HG02840 (cell line): ENCODE measurements at regions not wholly inside any gene's neighbourhood (a gene's known extent, or its start where the extent isn't known, plus 50 kb on each side); places are given as distances from the start of the nearest gene placed in this dataset.

Experiments
- ATAC-seq: cut with Tn5 transposase; IDR thresholded peaks from one replicate; pipeline ENCODE4 v1.9.1; 2021; ENCODE audit warnings: mild to moderate bottlenecking, moderate library complexity, moderate number of reproducible peaks; ENCODE audit not compliant: unreplicated experiment, low FRiP score

DNA sequence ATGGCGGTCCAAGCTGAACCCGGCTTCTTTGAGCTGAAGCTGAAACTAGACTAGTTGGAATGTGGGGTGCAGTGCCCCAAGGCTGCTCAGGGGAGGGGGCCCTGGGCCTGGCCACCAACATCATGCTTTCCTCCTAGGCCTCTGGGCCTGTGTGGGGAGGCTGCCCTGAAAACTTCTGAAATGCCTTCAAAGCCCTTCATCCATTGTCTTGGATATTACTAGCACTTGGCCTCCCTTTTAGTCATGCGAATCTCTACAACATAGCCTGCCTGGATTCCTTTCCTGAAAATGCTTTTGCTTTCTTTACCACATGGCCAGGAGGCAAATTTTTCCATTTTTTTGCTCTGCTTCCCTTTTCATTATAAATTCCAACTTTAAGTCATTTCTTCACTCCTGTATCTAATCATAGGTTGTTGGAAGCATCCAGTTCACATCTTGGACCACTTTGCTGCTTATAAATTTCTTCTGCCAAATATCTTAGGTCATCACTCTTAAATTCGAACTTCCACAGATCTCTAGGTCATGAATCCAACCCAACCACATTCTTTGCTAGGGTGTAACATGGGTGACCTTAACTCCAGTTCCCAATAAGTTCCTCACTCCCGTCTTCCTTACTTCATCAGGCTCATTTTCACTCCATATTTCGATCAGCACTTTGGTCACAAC, 103.4 kb downstream of the DDIT4L start:
- ATAC-seq: no peak

DNA sequence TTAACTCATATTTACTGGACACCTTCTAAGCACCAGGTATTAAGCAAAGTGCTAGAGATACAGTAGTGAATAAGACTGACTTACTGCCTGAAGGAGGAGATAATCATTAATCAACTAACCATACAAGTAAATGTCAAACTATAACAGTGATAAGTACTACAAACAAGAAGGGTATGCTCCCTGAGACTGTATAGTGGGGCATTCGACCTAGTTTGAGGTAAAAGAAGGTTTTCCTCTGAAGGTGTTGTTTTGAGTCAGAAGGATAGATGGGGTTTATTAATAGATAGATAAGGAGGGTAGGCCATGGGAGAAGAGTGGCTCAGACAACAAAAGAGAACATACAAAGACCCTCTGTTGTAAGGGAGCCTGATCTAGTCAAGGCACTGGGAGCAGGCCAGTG, 105.4 kb downstream of the DDIT4L start:
- ATAC-seq: no peak

DNA sequence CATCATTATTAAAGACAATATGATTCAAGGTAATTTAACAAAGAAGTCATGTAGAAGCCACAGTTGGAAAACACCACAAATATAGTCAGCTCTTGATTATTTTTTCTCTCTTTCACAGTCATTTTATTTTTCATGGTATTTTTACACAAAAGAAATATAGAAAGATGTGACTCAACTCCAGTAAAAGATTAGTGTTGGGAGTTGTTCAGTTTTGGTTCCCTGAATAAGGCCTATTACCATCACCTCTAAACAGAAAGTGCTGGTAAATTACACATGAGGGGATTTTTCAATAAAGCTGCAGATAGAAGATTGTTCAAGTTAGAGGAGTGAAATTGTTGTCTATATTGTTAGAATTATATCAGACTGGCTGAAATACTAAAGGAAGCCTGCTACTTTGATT, 107.0 kb downstream of the DDIT4L start:
- no peak for ATAC-seq

DNA sequence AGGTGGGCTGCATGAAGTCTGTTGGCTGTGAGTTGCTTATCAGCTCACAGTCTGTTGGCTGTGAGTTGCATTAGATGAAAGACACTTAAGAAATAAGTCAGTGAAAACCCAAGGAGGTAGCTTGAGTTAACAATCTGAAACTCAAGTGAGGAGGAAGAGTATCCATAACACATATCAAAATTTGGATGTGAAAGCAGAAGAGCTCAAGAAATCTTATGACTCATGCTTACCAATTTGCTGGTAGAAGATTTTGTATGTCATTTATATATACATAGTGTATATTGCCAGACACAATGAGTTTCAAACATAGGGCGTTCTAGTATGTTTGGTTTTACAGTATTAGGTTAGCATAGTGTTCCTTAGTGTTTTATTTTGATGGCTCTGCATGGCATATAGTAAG, 107.4 kb downstream of the DDIT4L start:
- no peak for ATAC-seq

DNA sequence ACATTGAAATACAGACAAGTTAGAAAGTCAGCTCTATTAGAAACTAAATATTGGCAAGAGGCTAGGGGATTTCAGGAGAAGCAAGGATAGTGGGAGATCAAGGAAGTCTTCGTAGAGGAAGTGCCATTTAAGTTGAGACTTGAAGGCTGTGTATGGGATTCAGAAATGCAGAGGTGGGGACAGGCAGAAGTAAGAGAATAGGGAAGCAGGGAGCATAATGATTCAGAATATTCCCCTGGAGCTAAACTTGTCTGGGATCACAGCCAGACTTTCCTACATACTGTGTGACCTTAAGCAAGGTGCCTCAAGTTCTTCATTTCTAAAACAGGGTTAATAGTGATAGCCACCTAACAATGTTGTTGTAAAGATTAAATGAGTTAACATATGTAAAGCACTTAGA, 108.8 kb downstream of the DDIT4L start:
- ATAC-seq: no peak

DNA sequence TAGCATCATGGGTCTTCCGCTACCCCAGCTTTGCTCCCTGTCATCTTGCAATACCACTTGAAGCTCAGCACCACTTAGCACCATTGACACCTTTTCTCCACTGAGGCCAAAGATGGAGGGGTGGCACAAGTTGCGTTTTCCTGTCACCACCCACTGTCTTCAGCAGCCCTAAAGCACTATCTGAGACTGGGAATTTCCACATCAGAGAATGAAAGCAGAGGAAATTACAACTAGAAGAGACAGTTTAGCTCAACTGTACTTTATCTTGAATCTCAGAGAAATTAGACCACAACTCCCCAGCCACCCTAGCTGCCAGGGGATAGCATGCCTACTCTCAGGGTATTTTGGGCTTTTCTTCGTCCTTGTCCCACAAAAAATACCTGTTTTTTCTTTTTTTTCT, 111.0 kb downstream of the DDIT4L start:
- no peak for ATAC-seq

DNA sequence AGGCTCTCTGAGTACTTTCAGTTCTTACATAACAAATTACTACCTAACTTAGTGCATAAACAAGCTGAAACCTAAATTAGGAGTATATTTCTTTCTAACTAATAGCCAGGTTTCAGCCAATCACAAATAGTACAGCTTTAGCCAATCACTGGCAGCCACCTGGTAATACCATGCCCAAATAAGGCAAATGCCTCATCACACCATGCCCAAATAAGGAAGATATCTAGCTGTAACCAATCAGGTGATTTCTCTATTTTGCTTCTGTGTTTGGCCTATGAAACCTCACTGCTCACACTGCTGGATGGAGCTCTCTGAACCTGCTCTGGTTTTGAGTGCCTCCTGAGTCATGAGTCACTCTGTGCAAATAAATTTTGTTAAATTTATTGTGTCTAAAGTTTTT, 113.5 kb downstream of the DDIT4L start:
- no peak for ATAC-seq

DNA sequence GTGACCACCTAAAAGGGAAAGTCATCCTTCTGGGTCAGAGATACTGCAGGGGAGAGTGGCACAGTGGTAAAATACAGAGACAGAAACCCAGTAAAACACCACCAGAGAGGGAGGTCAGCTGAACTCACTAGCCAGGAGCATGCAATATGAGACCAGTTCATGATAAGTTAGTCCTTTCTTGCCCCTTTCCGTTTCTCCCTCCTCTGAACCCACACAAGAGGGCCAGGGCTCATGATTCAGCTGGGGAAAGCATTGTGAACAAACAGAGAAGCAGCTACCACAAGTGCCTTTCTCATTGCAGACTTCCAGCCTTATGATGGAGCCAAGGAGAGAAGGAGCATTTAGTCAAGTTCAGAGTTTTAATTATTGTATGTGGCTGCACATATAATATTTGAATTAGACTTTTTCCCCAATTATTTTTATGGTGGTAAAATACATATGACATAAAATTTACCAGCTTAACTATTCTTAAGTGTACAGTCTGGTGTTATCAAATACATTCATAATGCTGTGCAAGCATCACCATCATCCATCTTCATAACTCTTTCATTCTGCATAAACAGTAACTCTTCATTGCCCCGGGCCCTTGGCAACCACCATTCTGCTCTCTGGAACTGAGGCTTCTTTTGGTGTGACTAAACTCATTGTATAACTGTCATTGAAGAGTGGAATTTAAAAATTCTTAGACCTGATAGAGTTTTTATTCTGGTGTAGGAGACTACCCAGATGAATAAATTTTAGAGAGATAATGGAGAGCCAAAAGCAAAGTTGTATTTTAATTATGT, 114.6 kb downstream of the DDIT4L start:
- no peak for ATAC-seq

DNA sequence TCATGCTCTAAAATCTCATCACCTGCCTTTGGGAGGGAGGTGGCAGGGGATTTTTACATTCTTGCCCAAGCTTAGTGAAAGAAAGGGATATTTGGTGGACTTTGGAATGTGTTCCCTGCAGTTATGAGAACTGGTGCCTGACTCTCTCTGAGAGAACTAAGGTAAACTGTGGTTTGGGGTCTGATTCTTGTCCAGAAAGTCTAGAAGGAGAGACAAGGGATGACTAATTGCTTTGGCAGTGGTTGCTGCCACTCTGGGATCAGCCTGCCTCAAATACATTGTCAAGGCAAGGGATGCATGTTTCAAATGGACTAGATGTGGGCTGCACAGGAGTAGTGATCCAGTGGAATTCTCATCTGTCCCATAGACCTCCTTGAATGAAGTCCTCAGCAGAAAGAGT, 115.2 kb downstream of the DDIT4L start:
- no peak for ATAC-seq

DNA sequence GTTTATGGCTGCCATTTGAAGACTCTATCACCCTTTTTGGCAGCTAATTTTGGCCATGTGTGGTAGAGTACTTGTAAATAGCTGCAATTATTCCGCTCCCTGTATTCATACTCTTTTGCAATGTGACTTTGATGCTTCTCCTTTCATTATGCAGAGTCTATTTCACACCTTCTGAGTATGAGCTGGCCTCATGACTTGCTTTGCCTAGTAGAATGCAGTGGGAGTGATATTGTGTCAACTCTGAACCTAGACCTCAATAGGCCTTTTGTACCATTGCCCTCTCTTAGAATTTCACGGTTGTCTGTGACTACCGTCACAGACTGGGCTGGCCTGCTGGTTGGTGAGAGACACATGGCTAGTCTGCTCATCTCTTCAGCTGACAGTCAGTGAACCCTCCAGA, 118.8 kb downstream of the DDIT4L start:
- ATAC-seq: no peak

DNA sequence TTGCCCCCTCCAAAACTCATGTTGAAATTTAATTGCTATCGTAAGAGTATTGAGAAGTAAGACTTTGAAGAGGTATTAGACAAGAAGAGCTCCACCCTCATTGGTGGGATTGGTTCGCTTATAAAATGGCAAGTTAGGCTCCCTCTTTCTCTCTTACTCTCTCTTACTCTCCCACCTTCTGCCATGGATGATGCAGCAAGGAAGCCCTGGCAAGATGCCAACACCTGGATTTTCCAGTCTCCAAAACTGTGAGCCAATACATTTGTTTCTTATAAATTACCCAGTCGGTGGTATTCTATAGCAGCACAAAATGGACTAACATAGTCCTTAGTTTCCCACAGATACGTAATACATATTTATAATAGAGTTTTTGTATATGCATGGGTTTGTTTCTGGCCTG, 119.4 kb downstream of the DDIT4L start:
- ATAC-seq: no peak

DNA sequence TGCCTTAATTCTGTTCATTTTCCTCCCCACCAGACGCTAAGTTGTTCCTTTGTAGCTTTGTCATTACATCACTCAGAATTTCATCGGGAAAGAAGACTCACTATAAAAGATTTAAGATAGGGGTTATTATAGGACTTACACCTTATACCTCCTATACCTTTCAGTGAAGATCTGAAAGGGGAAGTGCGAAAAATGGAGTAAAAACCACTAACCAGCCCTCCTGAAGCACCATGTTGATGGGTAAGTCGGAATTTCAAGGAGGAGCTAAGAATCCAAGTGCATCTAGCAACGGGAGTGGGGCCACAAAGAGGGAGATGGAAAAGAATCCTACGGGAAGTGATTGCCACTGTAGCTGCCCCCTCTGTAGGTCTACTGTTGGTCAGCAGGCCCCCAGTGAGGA, 119.1 kb upstream of the H2AZ1 start:
- ATAC-seq: no peak

DNA sequence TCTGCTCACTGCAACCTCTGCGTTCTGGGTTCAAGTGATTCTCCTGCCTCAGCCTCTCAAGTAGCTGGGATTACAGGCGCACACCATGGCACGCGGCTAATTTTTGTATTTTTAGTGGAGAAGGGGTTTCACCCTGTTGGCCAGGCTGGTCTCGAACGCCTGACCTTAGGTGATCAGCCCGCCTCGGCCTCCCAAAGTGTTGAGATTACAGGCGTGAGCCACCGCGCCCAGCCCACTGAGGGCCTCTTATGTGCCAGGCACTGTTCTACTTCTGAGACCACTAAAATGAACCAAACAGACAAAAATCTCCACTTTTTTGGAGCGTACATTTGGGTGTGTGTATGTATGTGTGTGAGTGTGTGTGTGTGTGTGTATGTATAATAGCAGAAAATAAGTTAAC, 117.2 kb upstream of the H2AZ1 start:
- no peak for ATAC-seq

DNA sequence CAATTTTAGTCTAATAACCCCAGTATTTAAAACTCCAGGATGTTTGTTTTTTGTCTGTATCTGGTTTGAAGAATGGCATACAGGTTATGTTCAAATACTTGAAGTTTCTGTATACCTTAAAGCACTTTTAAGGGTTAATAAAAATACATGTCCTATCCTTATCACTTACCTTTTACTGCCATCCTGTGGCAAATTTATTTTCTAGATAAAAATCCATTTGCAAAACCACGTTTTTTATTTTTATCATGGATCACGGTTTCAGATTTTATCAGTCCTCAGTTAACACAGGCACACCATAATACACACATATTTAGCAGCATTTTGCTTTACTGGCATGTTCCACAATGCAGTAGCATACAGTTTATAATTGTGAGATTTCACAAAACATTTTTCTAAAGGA, 113.3 kb upstream of the H2AZ1 start:
- ATAC-seq: no peak

DNA sequence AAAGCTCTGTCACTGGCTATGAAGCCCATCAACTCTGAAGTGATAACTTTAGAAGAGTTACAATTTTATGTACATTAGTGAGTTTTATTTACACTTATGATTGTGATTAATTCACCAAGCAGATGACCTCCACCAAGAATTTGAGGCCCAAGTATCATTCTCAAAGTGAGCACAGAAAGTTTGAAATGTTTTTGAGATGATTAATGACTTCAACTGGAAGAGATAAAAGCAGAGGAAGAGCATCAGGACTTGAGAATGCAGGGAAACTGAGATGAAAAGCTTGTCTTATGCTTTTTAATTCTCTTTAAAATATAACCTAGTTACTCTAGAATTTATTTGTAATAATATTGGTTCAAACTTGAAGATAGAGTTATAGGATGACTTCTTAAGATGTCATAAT, 112.8 kb upstream of the H2AZ1 start:
- ATAC-seq: no peak

DNA sequence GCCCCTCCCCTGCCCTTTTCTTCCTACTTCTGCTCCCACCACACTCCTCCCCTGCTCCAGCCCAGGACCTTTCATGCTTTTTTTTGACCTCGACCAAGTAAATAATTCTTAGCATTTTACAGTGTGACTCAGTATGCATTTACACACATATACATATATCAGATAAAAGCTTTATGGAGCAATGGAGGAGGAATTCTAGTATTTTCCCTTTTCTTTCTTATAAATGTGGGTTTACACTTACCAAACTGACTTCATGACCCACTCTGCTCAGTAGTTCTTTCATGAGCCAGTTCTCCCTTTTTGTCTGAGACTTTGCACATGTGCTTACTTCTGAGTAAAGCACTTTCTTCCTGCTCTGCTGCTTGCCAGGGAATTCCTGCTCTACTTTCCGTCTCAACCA, 111.8 kb upstream of the H2AZ1 start:
- no peak for ATAC-seq

DNA sequence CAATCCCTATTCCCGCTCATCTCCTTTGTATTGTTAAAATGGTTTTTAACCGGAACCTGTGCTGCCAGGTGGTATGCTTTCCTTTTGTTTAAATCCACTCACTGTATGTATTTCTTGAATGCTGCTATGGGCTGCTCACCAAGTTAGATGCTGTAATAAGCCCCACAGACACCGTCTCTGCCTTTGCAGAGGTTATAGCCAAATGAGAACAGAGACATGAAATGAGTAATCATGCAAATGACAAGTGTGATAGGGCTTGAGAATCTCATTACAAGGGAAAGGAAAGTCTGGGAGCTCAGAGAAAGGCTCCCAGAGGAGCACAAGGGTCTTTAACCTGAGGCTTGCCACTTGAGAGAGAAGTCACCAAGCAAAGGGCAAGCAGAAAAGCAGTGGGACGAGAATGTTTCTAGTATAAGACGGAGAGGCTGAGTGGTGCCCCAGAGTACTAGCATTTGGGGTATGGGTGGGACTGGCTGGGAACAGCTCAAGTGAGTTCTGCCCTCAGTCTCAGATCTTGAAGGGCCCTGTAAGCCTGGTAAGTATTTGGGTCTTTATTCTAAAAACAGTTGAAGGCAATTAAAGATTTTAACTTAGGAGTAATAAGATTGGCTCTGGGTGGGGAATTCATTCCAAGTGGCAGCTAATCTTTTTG, 110.8 kb upstream of the H2AZ1 start:
- no peak for ATAC-seq

DNA sequence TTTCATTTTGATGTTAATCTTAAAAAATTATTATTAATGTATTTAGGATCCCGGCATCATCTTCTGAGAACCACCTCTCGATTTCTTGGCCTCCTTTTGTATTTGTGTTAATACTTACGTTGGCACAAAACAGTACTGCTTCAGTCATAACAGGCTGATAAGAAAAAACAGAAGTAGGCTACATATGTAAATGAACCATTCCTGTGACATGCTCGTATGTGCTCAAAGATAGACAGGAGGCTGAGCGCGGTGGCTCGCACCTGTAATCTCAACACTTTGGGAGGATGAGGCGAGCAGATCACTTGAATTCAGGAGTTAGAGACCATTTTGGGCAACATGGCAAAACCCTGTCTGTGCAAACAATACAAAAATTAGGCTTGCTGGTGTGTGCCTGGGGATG, 109.4 kb upstream of the H2AZ1 start:
- no peak for ATAC-seq

DNA sequence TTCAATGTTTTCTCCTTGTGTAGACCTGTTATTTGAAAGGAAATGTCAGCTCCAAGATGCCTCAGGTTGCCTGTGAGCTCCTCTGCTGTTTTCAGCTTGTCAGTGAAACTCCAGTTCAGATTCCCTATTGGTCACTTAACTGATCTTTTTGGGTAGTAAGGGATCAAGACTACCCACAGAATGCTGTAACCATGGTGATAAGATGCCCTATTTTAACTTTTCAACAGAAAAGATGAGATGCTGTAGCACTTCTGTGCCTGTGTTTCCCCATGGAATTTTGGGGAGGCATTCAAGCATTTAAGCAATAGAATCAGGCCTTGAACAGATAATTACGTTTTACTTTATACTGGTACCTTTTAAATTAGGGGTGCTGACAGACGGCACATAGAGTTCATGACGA, 106.6 kb upstream of the H2AZ1 start:
- no peak for ATAC-seq

DNA sequence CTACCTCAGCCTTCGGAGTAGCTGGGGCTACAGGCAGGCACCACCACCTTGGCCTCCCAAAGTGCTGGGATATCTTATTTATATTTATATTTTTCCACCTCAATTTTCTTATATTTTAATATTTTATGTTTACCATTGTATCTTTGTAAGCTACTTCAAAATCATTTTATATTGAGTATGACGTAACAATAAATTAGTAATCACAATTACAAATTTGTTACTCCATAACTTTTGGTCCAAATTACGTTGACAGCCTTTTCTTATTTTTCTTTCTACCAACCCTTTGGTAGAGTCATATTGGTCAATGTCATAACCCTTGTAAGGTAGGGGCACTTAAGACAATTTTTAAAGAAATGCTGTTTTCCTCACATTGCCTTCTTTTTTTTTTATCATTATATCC, 104.0 kb upstream of the H2AZ1 start:
- ATAC-seq: no peak

DNA sequence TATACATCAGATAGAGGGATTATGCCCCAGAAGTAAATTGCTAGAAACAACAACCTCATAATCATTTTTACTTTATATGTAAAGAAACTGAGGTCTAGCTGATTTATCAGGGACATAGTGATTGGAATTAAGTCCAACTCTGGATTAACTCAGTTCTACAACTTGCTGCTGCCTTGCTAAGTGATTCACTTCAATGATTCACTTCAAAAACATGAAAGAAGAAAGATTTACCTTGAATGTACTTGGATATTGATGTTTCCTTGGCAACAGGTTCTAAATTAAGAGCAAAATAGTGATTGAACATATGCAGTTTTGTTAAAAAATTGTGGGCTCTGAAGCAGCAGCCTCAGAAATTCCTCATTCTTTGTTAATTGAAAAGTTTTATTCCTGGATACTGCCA, 99.8 kb upstream of the H2AZ1 start:
- no peak for ATAC-seq

DNA sequence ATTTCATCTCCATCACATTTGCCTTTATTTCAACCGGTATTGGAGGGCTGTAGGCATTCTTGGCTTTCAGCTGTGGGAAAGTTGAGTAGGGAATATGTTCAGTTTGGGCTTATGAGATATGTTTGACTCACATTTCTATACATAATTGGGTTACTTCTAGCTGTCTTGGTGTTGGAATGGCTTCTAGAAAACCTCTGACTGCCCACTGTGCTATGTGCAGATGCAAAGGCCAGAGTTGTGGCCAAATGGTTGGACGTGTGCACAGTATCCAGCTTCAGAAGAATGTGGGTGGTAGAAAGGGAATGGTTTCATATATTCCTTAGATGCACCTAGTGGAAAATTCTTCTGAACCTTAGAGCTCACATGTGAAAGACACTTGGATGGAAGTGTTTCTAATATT, 92.6 kb upstream of the H2AZ1 start:
- ATAC-seq: no peak
